ENCODE measurements at regions not wholly inside any gene's neighbourhood (a gene's known extent, or its start where the extent isn't known, plus 50 kb on each side); places are given as distances from the start of the nearest gene placed in this dataset.
"Not testable (repeated sequence)": the region's sequence is repeated elsewhere in the genome, so short reads cannot be mapped to it uniquely, and the experiment has no call there.

DNA sequence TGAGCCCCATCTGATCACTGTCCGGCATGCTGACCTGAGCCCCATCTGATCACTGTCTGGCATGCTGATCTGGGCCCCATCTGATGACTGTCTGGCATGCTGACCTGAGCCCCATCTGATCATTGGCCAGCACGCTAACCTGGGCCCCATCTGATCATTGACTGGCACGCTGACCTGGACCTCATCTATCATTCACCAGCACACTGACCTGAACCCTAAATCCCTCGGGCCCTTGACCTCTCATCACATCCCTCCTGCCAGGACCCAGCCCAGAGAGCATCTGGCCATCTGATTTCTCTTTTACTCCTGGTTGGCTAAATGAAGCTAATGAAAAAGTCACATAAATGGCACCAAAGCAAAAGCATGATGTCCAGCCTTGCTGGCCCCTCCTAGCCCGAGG lies 207.1 kb downstream of the NDUFA10 start:
- no peak for DNase-seq

- DNase-seq = not testable (repeated sequence)
Observed at GRCh38 chr2:239817468-239818031, 207.6 kb downstream of the NDUFA10 start.

GRCh38 chr2:239816576-239817467 lies 208.3 kb downstream of the NDUFA10 start:
- DNase-seq = no peak

DNA sequence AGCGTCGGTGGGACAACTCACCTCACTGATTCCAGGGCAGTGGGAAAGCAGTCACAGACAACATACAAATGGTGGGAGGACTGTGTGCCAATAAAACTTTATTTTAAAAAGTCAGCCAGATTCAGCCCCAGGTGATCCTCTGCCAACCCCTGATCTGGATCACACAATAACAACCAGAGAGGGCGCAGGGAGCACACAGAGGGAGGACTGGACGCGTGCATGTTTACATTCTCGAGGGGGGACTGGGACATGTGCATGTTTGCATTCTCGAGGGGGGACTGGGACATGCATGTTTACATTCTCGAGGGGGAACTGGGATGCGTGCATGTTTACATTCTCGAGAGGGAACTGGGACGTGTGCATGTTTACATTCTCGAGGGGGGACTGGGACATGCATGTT lies 209.5 kb downstream of the NDUFA10 start:
- no peak for DNase-seq

GRCh38 chr2:239814861-239815601 lies 210.1 kb downstream of the NDUFA10 start:
- DNase-seq = no peak

DNA sequence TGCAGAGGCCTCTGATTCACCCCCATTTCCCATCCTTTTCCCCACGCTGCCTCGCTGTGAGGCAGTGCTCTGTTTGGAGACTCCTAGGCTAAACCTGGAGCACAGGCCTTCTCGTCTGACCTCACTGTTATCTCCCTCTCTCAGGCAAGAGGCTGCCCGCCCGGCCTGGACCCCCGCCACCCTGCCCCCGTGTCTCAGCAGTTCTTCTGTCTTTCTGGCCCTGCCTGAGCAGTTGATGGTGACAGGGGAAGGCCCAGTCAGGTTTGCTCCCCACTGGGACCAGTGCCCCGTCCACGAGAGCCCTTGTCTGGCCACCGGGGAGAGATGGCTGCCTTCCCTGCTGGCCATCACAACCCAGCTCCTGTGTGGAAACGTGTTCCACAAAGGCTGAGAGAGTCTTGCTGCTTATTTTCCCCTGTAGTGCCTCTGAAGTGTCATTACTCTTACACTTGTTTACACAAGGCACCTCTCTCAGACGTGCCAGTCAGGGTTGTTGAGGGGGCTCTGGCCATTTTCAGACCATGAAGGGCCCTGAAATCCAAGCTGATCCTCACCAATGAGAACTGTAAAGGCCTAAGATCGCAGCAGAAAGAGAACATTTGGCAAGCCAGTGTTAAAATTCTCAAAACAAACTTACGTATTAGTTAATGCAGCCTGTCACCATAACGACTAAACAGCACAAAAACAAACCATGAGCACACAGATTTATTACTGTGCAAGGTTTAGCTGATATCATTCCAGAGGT lies 210.9 kb downstream of the NDUFA10 start:
- no peak for DNase-seq

GRCh38 chr2:239813261-239814115 lies 211.7 kb downstream of the NDUFA10 start:
- DNase-seq = no peak

DNA sequence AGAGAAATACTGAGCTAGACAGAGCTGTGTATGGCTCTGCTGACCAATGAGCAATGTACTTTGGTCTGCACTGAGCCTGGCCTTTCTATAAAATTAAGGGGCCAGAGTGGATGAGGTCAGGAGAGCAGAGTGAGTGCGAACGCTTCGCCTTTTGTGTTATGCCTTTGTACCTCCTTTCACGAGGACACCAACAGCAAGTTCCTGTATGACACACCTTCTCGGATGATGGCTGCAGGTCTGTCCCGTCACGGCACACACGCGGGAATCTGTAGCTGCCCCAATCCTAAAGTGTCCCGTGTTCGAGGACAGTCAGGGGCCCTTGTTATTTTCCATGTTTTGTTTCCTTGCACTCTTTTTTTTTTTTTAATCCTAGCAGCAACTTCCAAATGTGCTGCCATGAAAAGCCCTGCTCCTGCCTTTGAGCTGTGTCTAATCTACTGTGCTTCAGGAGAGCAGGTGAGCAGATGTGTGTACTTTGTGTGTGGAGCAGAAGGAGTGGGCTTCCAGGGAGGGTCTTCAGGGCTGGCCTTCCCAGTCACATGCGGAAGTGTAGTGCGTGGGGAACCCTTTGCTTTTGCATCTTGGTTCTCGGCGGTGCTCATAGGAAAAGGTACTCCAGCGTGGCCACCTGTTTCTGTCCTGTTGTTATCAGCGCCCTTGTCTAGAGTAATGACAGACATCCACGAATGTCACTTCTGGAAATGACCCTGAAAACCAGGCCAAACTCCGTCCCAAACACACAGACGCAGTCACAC lies 213.2 kb downstream of the NDUFA10 start:
- no peak for DNase-seq

- DNase-seq = no peak
Observed at GRCh38 chr2:239811111-239811781, 213.9 kb downstream of the NDUFA10 start.

DNA sequence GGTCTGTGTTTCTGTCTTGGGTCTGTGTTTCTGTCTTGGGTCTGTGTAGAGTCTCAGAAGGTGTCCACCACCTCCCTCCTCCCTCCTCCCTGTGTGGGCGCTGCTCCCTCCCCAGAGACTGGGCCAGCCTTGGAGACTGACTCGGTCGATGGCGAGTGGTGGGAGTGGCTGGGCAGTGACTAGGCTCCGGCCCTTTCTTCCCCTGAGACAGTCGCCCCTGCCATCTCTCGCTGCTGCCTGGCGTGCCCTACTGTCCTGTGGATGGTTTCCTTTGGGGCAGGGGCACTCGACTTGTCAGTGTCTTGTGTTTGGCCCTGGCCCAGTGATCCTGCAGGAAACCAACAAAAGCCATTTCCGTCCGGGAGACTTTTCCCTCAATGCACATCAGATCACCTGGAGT lies 215.8 kb downstream of the NDUFA10 start:
- DNase-seq = no peak

- DNase-seq = no peak
Observed at GRCh38 chr2:239807568-239807967, 217.6 kb downstream of the NDUFA10 start.

- no peak for DNase-seq
Observed at GRCh38 chr2:239806758-239807434, 218.2 kb downstream of the NDUFA10 start.

- no peak for DNase-seq
Observed at GRCh38 chr2:239806276-239806675, 218.9 kb downstream of the NDUFA10 start.

DNA sequence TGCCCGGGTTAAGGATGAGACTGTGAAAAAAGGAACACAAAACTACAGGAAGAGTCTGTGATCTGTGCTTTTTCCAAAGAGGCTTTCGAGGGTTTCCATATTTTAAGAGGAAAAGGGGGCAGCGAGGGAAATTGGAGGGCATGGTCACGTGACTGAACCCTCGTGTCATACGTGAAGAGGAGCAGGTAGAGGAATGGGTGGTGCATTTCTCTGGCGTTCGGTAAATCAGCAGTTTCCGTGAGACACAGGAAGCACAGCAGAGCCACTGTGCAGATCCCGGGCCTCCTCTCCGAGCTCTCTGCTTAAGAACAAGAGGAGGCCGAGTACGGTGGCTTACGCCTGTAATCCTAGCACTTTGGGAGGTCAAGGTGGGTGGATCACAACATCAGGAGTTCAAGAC lies 219.7 kb downstream of the NDUFA10 start:
- no peak for DNase-seq

DNA sequence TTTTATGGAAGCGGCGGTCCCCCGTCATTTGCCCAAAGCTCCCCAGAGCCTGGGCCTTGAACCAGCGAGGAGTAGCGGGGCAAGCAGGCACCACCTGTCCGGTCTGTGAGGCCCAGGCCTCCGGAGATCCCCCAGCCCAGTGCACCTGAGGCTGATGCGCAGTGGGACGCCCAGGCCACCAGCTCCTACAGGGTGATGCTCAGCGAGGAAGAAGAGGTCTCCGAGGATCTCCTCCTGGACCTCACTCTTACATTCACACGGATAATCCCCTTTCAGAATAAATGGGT lies 220.2 kb downstream of the NDUFA10 start:
- DNase-seq = no peak

DNA sequence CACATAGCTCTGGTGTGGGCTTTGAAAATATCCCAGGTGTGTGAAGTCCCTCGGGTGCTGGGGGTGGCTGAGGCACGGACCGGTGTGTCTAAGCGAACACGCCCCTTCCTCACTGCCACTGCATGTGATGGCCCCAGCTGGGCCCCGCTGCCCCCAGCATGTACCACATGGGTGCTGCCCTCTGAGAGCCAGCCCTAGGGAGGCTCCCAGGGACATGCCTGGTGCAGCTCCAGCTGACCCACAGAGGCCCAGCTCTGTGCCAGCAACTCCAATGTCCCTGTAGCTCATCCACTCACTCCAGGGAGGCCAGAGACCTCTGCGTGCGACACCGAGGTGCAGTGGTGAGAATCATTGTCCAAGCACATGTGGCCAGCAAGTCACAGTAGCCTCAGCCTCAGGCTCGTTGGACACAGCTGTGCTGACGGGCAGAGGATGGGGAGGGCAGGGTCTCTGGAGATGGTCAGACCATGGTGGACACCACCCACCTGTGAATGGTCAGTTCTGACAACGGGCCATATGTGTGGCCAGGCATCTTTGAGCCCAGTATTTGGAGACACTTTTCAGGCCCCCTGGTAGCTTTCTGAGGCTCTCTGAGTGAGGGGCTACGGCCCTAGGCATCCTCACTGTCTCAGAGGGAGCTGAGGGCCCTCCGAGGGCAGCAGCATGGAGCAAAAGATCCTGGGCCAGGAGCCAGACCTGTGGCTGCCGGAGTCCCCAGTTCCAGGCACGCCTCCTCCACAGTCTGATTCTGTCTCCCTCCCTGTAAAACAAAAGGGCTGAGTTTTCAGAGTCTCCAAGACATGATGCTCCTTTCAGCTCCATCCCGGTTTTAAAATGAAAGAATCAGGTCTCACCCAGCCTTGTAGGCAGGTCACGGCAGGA lies 220.7 kb downstream of the NDUFA10 start:
- DNase-seq = no peak

- DNase-seq = no peak
Observed at GRCh38 chr2:239803766-239804115, 221.4 kb downstream of the NDUFA10 start.

DNA sequence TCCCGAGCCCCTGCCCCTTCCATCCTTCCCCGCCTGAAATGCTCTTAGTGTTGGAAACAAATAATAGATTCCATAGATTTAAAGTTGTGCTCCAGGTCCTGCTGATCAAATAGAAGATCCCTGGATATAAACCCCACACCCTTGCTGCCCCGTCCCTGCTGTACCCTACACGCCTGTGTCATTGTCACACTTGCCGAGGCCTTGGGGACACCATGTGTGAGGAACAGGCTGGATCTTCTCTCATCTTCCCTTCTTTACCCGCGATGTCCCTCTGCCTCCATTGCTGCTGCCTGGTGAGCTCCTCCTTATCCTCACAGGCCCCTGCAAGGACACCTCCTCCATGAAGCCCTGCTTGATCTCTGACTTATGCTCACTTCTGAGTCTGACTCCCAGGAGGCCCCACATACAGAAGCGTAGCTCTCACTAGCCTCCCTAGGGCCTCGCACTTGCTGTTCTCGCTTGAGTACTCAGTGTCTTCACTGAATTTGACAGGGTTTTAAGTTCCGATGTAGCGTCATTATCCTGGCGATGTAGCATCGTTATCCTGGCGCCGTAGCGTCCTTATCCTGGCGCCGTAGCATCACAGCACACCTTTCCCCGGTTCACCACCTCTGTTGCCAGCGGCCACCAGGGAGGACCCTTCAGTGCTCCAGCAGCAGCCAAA lies 221.9 kb downstream of the NDUFA10 start:
- DNase-seq = no peak

GRCh38 chr2:239802185-239802649 lies 222.9 kb downstream of the NDUFA10 start:
- DNase-seq = no peak
